ENCODE measurements at regions not wholly inside any gene's neighbourhood (a gene's known extent, or its start where the extent isn't known, plus 50 kb on each side); places are given as distances from the start of the nearest gene placed in this dataset.
"Not testable (repeated sequence)": the region's sequence is repeated elsewhere in the genome, so short reads cannot be mapped to it uniquely, and the experiment has no call there.

- DNase-seq = no peak
Measured at GRCh38 chr7:153887749-153888569, 164.2 kb upstream of the DPP6 start.

GRCh38 chr7:153891990-153892389 is 160.2 kb upstream of the DPP6 start:
- no peak for DNase-seq

GRCh38 chr7:153902862-153903261 is 149.3 kb upstream of the DPP6 start:
- no peak for DNase-seq

GRCh38 chr7:153912211-153912610 is 140.0 kb upstream of the DPP6 start:
- no peak for DNase-seq

- DNase-seq = no peak
Measured at GRCh38 chr7:153920126-153920525, 132.1 kb upstream of the DPP6 start.

GRCh38 chr7:153920897-153921296 is 131.3 kb upstream of the DPP6 start:
- DNase-seq = no peak

GRCh38 chr7:153921408-153921807 is 130.8 kb upstream of the DPP6 start:
- no peak for DNase-seq

- DNase-seq = no peak
Measured at GRCh38 chr7:153930696-153931095, 121.5 kb upstream of the DPP6 start.

- DNase-seq = no peak
Measured at GRCh38 chr7:153934048-153934447, 118.2 kb upstream of the DPP6 start.

- no peak for DNase-seq
Measured at GRCh38 chr7:153934629-153935028, 117.6 kb upstream of the DPP6 start.

- no peak for DNase-seq
Measured at GRCh38 chr7:153935095-153935494, 117.1 kb upstream of the DPP6 start.

GRCh38 chr7:153938451-153938850 is 113.7 kb upstream of the DPP6 start:
- no peak for DNase-seq

GRCh38 chr7:153939177-153939576 is 113.0 kb upstream of the DPP6 start:
- DNase-seq = no peak

GRCh38 chr7:153939654-153940053 is 112.5 kb upstream of the DPP6 start:
- DNase-seq = no peak

GRCh38 chr7:153941061-153941460 is 111.1 kb upstream of the DPP6 start:
- no peak for DNase-seq

- DNase-seq = no peak
Measured at GRCh38 chr7:153942036-153942435, 110.2 kb upstream of the DPP6 start.

- no peak for DNase-seq
Measured at GRCh38 chr7:153943457-153943856, 108.7 kb upstream of the DPP6 start.

- DNase-seq = no peak
Measured at GRCh38 chr7:153943861-153944260, 108.3 kb upstream of the DPP6 start.

- no peak for DNase-seq
Measured at GRCh38 chr7:153948060-153948459, 104.1 kb upstream of the DPP6 start.

- no peak for DNase-seq
Measured at GRCh38 chr7:153951316-153951715, 100.9 kb upstream of the DPP6 start.

GRCh38 chr7:153954477-153954876 is 97.7 kb upstream of the DPP6 start:
- no peak for DNase-seq

GRCh38 chr7:153957677-153958076 is 94.5 kb upstream of the DPP6 start:
- not testable (repeated sequence) for DNase-seq

GRCh38 chr7:153958381-153958780 is 93.8 kb upstream of the DPP6 start:
- not testable (repeated sequence) for DNase-seq

GRCh38 chr7:153958789-153959188 is 93.4 kb upstream of the DPP6 start:
- not testable (repeated sequence) for DNase-seq

GRCh38 chr7:153964481-153965112 is 87.6 kb upstream of the DPP6 start:
- not testable (repeated sequence) for DNase-seq

All from fibroblast of skin of right quadriceps (primary cell).